Stimulated activated CD4-positive, alpha-beta T cell treated with anti-CD3 and anti-CD28 coated beads, TNF-alpha, amount 100 ng/mL, for 24 hours (primary cell): ENCODE measurements at regions not wholly inside any gene's neighbourhood (a gene's known extent, or its start where the extent isn't known, plus 50 kb on each side); places are given as distances from the start of the nearest gene placed in this dataset.
"Not testable (repeated sequence)": the region's sequence is repeated elsewhere in the genome, so short reads cannot be mapped to it uniquely, and the experiment has no call there.

ENCODE experiments used
- DNase-seq, 3 experiments: peaks; one replicate each; pipeline ENCODE4 v3.0.0-alpha.2; 2020; ENCODE audit warnings: low read depth in 3 of 3

DNA sequence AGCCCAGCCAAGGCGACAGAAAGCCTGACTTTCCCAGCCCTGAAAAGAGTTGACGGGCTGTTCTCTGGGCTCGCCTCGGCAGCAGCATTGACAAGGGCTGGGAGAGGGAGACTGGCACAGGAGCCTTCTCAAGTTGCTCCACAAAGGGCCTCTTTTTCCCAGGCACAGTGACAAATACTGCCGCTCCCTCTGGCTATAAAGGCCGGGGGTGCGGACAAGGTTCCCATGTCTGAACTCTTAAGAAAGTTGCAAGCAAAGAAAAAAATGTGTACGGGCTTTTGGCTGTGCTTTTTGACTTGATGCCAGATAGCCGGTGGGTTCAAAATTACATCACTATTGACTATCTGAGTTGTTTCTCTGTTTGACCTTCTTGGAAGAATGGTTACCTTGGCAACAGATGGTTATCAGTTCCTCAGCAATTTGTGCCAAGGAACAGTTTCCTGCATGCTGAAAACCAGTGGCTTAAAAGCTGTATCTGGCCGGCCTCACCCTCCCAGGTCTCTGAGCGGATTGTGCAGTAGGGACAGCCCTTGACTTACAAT is 115.9 kb upstream of the EEPD1 start:
- DNase-seq, result no peak

DNA sequence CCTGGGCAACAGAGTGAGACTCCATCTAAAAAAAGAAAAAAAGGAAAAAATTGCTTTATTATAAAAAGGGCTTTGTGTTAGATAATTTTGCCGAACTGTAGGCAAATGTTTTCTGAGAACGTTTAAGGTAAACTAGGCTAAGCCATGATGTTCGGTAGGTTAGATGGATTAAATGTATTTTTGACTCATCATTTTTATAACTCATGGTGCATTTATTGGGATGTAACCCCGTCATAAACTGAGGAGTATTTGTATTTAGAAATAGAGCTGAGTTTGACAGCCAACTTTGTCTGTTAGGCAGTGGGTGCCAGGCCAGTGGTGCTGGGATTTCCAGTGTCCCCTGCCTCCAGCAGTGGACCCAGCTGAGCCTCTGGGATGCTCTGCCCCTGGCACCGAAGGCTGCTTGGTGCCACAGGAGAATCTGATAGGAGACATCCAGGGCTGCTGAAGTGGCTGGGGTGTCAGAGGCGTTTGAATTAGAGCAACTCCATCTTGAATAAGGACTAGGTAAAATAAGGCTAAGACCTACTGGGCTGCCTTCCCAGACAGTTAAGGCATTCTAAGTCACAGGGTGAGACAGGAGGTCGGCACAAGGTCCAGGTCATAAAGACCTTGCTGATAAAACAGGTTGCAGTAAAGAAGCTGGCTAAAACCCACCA is 114.9 kb upstream of the EEPD1 start:
- no peak for DNase-seq

DNA sequence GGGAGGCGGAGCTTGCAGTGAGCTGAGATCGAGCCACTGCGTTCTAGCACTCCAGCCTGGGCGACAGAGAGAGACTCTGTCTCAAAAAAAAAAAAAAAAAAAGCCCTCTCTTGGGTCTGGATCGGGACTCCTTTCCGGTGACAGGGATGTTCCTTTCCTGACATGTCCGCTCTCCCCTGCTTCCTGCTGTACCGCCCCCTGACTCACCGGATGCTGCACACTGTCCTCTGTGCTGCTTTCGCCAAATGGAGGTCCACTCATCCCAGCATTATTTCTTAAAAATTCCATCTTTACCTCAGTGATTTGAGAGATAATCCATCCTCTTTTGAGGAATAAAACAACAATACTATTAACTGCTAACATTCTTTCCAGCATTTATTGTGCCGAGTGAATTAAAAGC is 113.8 kb upstream of the EEPD1 start:
- DNase-seq, result no peak

DNA sequence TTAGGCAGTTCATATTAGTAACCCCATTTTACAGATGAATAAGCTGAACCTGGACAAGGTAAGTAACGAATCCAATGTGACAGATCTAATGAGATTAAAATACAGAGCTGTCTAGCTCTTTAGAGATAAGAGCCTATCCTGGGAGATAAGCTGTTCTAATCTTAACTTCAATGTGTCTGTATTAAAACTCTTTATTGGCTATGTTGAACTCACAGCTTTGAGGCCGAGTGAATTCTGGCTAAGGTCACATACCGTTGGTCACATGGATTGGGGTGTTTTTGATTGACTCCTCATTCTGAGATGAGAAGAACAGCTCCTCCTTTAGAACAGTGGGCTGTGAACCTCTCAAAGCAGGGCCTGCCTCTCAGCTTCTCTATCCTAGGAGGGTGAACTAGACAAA is 113.4 kb upstream of the EEPD1 start:
- no peak for DNase-seq

DNA sequence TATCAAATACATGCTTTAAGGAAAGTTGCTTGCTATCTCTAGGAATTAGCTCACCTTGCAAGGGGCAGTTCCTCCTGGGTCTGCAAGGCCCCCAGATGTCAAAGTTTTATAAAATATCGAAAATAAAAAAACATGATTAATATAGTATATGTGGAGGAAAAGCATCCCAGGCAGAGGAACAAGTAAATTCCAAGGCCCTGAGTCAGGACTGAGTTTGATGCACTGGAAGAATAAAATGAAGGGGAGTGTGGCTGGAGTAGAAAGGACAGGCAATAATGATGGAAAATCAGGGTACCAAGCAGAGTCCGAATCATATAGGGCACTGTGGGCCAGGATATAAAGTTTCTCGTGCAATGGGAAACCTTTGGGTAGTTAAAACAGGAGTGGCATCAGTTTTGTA is 112.4 kb upstream of the EEPD1 start:
- DNase-seq, result no peak

DNA sequence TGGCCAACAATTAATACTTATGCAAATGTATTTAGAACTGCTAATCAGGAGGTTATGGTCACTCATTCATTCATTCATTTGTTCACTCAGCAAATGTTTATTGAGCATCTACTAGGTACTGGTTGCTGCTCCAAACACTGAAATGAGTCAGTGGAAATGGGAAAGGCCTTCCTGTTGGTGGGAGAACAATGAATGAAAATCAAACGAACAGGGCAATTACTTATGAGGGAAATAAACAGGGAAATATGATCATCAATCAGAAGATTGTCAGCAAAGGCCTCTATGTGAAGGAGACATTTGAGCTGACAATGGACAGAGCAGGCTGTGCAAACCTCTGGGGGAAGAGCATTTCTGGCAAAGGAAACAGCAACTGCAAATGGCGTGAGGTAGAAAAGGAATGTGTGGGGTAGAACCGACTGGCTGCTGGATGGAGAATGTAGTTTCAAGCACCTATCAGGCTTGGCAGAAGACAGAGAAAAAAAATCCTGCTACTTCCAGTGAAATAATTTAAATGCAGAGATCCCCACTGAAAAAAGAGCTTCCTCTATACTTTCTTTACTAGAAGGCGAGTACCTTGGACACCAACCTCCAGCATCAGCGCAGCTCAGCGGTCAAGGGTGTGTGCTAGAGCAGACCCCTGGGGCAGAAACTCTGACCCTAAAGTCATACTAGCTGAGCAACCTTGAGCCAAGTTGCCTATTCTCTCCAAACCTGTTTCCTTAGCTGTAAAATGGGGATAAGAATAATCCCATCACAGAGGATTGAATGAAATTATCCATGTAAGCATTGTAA is 108.8 kb upstream of the EEPD1 start:
- DNase-seq, result no peak

DNA sequence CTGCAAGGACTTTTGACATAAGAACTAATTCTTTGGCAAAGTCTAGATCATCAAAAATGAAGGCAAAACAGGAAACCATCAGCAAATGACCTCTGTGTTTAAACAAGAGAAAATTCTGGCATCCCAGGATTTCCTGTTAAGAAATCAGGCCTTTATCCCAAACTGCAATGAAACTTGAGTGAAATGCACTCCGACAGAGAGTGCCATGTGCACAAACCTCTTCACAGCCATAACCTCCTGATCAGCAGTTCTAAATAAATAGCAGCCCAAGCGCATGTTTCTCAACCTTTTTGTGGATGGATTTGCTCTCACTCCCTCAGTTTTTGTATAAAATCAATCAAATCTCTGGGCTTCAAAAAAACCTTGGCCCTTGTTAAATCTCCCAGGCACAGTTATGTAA is 107.7 kb upstream of the EEPD1 start:
- DNase-seq, result no peak

DNA sequence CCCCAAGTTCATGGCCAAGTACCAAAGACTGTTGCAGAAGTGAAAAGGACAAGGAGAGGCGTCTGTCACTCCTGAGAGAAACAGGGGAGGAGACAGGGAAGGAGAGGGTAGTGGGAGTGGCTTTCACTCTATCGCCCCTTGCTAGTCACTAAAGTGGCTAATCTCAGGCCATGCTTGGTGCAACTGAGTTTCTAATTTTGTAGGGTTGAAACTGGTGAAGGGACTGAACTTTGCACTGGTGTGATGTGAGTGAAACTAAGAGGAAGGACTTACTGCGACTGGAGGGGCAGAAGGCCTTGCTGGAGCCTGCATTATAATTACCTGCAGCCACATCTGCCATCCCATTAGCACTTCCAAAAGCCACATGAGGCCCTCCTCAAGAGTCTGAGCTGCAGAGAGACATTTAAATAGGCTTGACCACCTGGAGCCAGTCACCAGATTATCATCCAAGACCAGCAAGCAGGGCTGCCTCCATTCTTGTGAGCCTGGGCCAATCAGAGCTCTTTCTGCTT is 107.2 kb upstream of the EEPD1 start:
- no peak for DNase-seq

DNA sequence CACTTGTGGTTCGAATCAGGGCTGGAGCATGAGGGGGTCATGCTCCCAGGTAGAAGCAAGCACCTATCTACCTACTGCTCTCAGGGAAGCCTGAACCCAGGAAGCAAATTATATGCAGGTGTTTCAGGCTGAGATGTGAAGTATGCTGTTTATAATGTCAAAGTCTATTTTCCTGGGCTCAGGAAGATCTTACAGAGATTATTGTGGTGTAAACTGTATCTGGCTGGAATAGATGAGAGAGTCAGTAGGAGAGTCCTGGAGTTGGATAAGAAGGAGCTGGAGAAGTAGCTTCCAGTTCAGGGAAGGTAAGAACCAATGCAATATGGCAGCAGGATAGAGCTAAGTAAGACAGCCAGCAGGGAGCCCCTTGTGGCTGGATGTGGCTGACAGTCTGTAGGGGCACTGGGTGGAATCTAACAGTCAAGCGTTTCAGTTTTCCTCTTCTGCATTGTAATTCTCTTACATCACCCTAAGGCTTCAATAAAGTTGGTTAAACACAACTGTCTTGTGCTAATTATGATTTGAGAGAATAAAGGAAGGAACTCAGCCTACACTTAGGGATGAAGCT is 105.9 kb upstream of the EEPD1 start:
- DNase-seq, result no peak

DNA sequence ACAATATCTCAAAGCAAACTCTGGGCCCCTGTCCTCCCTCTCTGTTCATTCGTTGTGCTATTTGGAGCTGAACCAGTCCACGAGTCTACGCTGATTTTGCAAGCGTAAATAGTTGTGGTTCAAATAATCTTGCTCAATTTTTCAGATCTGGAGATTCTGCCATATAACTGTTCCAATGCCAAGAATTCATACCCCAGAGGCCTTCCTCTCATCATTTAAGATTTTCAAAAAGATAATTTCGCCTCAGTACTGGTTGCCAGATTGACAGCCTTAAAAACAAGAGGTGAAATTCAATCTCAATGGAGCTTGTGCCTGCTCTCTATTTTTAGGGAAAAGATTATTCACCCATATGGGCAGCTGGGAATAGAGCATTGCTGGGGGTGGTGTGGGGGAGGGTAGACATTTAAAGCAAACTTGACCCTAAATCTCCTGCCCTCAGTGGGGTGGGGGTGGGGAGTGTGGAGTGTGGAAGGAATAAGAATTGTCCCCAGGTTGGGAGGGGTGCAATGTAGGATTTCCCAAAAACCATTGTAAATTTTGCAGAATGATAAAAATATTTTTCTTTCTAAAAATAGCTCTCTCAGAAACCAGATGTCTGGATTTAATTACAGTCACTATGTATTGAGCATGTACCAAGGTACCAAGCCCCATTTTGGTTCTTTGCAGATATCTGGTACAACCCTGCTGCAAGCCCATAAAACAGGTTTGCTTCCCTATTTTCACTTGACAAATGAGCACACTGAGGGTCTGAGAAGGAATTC is 104.7 kb upstream of the EEPD1 start:
- no peak for DNase-seq

DNA sequence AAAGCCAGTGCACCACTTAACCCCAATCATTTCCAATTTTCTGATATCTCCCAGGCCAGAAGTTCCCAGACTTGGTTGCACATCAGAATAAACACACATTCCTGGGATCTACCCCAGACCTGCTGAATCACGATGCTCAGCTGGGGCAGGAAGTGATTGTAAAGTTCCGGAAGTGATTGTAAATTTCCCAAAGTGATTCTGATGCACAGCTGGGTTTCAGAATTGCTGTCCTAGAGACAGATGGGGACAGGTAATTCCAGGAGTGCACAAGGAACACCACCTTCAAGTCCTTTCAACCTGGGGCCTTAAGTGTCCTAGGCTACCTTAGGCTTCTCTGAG is 104.2 kb upstream of the EEPD1 start:
- DNase-seq, result no peak

DNA sequence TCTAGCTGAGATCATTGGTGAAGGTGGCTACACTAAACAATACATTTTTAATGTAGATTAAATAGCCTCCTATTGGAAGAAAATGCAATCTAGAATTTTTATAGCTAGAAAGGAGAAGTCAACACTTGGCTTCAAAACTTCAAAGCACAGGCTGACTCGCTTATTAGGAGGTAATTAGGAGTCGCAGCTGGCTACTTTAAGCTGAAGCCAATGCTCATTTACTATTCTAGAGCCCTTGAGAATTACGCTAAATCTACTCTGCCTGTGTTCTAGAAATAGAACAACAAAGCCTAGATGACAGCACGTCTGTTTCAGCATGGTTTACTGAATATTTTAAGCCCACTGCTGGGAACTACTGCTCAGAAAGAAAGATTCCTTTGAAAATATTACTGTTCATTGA is 101.6 kb upstream of the EEPD1 start:
- DNase-seq, result no peak

DNA sequence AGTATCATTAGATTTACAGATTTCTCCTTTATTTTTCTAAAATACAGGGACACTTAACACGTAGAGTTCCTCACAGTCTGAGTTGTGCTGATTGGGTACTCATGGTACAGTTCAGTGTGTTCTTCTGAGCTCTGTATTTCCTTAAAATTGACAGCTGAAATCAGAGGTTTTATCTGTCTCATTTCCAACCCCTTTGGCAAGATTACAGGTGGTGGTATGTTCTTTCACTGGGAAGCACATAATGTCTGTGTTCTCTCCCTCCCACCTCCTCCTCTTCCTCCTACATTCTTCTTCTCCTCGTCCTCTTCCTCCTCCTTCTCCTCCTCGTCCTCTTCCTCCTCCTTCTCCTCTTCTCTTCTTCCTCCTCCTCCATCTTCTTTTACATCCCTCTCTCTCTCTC is 99.5 kb upstream of the EEPD1 start:
- no peak for DNase-seq

DNA sequence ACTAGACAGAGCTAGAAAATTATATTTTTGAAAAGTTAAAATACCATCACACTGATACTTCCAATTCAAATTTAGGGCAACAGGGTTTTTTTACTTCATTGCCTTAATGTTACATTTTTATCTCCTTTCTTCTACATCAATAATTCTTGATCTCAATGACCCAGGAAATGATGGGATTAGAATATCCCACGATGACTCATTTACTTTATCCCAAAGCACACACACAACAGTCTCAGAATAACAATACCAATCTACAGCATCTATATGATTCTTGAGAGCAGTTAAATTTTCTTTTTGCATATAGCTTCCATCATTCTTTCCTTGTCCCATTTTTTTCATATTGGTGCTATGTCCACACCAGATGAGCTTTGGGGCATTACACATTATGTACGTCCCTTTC is 98.4 kb upstream of the EEPD1 start:
- no peak for DNase-seq

DNA sequence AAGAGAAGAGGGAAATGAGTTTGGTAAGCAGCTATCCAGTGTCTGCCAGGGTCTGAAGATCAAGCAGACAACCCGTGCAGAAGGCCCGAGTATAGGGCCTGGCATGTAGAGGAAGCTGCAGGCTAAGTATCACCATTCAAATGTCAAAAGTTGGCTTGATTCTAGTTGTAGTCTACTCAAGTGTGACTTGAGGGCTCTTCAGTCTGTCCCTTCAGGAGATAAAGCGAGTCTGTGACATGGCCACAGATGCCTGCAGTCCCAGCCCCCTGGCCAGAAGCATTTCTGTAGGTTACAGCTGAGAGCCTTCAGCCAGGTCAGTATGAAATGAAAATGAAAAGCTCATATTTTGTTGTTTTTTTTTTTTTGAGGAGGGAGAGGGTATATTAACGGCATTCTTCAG is 97.8 kb upstream of the EEPD1 start:
- DNase-seq, result no peak

DNA sequence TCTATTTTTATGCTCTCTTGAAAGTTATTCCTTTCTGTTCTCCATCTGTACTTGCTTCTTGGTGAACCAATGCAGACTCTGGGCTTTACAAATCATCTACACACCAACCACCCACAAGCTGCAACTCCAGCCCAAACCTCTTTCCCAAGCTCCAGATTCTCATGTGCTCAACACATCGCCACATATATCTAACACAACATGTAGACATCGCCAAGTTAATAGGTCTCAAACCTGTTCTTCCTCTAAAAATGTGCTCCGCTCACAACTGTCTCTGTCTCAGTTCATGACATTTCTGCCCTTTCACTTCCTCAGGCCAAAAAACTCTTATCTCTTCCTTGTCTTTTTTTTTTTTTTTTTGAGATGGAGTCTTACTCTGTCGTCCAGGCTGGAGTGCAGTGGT is 95.7 kb upstream of the EEPD1 start:
- DNase-seq, result no peak

DNA sequence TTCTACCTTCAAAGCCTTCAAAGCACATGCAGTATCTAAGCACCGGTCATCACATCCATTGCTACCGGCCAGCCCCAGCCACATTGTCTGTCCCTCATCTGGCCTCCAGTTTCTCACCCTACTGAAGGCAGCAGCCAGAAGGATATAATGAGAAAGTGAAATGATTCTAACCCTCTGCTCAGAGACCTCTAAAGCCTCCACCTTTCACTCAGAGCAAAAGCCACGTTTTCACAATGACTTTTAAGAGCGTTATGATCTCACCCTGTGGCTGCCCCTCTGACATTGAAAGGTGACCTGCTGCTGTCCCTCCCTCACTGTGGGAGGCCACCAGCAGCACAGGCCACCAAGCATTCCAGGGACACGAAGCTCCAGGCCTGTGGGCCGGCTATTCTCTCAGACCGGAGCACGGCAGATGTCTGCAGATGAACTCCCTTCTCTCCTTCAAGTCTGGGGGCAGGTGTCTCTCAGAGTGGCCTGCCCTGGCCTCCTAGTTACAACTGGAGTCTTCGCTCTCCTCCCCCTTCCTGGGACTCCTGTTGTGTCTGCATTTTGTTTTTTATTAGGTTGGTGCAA is 94.9 kb upstream of the EEPD1 start:
- no peak for DNase-seq

DNA sequence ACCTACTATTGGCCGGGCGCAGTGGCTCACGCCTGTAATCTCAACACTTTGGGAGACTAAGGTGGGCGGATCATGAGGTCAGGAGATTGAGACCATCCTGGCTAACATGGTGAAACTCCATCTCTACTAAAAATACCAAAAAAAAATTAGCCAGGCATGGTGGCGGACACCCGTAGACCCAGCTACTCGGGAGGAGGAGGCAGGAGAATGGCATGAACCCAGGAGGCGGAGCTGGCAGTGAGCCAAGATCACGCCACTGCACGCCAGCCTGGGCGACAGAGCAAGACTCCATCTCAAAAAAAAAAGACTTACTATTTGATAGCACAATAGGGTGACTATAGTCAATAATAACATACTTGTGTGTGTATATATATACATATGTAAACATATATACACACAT is 92.7 kb upstream of the EEPD1 start:
- DNase-seq, result not testable (repeated sequence)

DNA sequence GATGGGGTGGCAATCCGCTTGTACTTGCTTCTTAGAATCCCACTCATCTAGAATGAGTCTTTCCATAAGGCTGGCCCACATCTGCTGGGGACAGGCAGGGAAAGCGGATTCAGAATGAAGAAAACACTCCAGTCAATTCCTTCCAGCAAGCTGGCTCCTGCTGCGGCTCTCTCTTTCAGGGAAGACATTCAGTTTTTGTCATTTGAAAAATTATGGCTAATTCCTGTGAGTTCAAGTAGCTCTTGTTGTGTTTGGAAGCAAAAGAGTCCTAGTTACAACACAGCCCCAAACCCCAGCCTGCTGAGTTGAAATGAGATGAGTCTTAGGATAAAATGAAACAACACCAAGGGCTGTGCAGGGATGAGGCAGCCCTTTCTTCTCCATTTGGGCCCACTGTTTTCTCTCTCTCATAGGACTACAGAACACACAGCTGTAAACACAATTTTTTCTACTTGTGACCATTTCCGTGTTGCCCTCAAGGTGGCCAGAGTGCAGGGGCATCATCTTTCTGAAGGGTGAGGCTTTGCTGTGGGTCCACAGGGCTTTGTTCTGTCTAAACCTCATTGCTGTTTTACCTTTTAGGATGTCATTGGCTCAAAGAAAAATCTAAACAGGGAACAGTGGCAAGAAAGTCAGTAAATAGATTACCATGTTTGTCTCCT is 90.8 kb upstream of the EEPD1 start:
- no peak for DNase-seq

DNA sequence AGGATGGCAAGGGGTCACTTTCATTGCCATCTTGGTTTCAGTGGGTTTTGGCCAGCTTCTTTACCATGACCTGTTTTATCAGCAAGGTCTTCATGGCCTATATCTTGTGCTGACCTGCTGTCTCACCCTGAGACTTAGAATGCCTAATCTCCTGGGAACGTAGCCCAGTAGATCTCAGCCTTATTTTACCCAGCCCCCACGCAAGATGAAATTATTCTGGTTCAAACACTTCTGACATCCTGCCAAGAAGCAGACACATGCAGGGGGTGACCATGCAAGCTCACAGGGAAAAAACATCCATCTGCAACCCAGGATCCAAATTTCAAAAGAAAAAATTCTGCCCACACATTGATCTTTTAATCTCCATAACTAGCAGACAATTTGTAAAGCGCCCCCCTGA is 88.4 kb upstream of the EEPD1 start:
- DNase-seq, result no peak
